ENCODE measurements at regions not wholly inside any gene's neighbourhood (a gene's known extent, or its start where the extent isn't known, plus 50 kb on each side); places are given as distances from the start of the nearest gene placed in this dataset.

- no peak for TF ChIP-seq POLR2A (IDR thresholded peaks at IDR 0.05)
- TF ChIP-seq CTCF (IDR thresholded peaks at IDR 0.05) = no peak
These were observed 1052.6 kb upstream of the DDX18 start for GRCh38 chr2:116761864-116762263.

All from lower leg skin (tissue), 3 donors.